ENCODE measurements at regions not wholly inside any gene's neighbourhood (a gene's known extent, or its start where the extent isn't known, plus 50 kb on each side); places are given as distances from the start of the nearest gene placed in this dataset.

DNA sequence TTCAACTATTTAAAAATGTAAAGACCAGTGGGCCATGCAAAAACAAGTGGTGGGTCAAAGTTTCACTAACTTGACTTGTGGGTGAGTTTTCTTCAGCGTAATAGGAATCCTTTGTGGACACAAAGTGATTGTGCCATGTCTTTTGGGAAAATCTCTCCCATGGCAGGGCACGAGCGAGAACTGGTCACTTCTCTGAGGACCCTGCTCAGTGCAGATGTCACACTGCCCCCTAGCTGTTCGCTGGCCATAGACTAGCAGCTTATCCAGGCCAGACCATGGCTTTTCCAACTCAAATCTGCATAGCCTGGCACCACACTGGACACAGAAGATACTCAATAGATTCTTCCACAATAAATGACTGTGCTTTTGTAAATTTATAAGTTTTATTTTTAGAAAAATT lies 306.0 kb upstream of the CCL2 start:
- DNase-seq (ENCODE audit: low read depth, low spot score) = no peak
- no peaks in the 10 kb centered on the region for H3K79me2 ChIP-seq (ENCODE audit: control insufficient read depth, insufficient read depth, low read length)
- no peaks in the 10 kb centered on the region for H3K9me1 ChIP-seq (replicated peaks; ENCODE audit: control insufficient read depth, extremely low read depth, insufficient read depth, low read length)
- TF ChIP-seq, protein P1, sequence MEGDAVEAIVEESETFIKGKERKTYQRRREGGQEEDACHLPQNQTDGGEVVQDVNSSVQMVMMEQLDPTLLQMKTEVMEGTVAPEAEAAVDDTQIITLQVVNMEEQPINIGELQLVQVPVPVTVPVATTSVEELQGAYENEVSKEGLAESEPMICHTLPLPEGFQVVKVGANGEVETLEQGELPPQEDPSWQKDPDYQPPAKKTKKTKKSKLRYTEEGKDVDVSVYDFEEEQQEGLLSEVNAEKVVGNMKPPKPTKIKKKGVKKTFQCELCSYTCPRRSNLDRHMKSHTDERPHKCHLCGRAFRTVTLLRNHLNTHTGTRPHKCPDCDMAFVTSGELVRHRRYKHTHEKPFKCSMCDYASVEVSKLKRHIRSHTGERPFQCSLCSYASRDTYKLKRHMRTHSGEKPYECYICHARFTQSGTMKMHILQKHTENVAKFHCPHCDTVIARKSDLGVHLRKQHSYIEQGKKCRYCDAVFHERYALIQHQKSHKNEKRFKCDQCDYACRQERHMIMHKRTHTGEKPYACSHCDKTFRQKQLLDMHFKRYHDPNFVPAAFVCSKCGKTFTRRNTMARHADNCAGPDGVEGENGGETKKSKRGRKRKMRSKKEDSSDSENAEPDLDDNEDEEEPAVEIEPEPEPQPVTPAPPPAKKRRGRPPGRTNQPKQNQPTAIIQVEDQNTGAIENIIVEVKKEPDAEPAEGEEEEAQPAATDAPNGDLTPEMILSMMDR (IDR thresholded peaks at IDR 0.05; ENCODE audit: extremely low read depth in 1 of 2, insufficient read depth in 1 of 2, low read depth in 1 of 2, low read length in 2 of 2) = peak in 1 of 2 donors; percentile 16
- TF ChIP-seq FOS (IDR thresholded peaks at IDR 0.05; ENCODE audit: borderline replicate concordance, insufficient read depth, low read length) = no peak
- no peaks in the 10 kb centered on the region for H3K27me3 ChIP-seq (ENCODE audit: control insufficient read depth in 2 of 2, insufficient read depth in 2 of 2, low read length in 2 of 2)
- no peak overlapping the region for H3K4me2 ChIP-seq (ENCODE audit: insufficient read depth, low read length)
- no peaks in the 10 kb centered on the region for H3K36me3 ChIP-seq (ENCODE audit: control insufficient read depth in 2 of 2, extremely low read depth in 1 of 2, insufficient read depth in 2 of 2, low read length in 2 of 2)
- no peaks in the 10 kb centered on the region for H3K4me1 ChIP-seq (ENCODE audit: control insufficient read depth, extremely low read depth, insufficient read depth, low read length)
- dilution Hi-C loops (cut with MboI; ENCODE audit: extremely low pct_ligation_motif_present, low sequenced_read_pairs) (no loop called here), intact Hi-C loops (cut with micrococcal nuclease) (no loop called here)
- no TSS peak for BruUV-seq (replicated peaks)
- POLR2A ChIA-PET = no interaction called here
- H2AFZ ChIP-seq (ENCODE audit: low read depth, low read length) = no peak overlapping the region
- H4K20me1 ChIP-seq (replicated peaks; ENCODE audit: control insufficient read depth, extremely low read depth, insufficient read depth, low read length) = no peaks in the 10 kb centered on the region
- H3K4me3 ChIP-seq (replicated peaks in 1 of 3; ENCODE audit: insufficient read depth in 1 of 3, low read depth in 1 of 3, low read length in 3 of 3) = no peak overlapping the region
- CTCF ChIA-PET = no interaction called here
- FAIRE-seq = no peak
- H3K27ac ChIP-seq (ENCODE audit: insufficient read depth, low read depth, low read length) = no peak overlapping the region
- no peaks in the 10 kb centered on the region for H3K9me3 ChIP-seq (replicated peaks; ENCODE audit: control insufficient read depth, insufficient read depth, low read length)
- H3K9ac ChIP-seq (replicated peaks; ENCODE audit: extremely low read depth, insufficient read depth, low read length) = no peak overlapping the region

DNA sequence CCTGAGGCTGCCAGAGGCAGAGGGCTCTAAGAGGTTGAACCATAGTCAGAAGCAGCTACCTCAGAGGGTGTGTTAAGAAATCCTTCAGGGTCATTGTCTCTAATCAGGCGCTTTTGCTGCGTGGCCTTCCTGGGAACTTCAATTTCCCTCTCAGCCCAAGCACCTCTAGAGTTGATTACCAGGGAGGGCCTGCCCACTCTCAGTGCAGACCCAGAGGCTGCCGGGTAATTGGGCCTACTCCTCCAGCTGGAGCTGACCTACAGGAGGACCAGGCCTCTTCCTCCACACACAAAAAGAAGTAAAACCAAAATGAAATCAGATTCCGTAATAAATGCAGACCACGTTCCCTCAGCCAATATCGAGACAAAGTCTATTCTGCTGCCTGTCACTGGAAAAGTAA lies 305.0 kb upstream of the CCL2 start:
- no TSS peak for BruUV-seq (replicated peaks)
- Histone ChIP-seq H3K36me3 (ENCODE audit: control insufficient read depth in 2 of 2, extremely low read depth in 1 of 2, insufficient read depth in 2 of 2, low read length in 2 of 2) (no peaks in the 10 kb centered on the region), H2AFZ (ENCODE audit: low read depth, low read length) (no peak overlapping the region), H3K79me2 (ENCODE audit: control insufficient read depth, insufficient read depth, low read length) (no peaks in the 10 kb centered on the region), H4K20me1 (replicated peaks; ENCODE audit: control insufficient read depth, extremely low read depth, insufficient read depth, low read length) (no peaks in the 10 kb centered on the region), H3K27me3 (ENCODE audit: control insufficient read depth in 2 of 2, insufficient read depth in 2 of 2, low read length in 2 of 2) (no peaks in the 10 kb centered on the region), H3K4me3 (replicated peaks in 1 of 3; ENCODE audit: insufficient read depth in 1 of 3, low read depth in 1 of 3, low read length in 3 of 3) (no peak overlapping the region), H3K4me2 (ENCODE audit: insufficient read depth, low read length) (no peak overlapping the region), H3K9me3 (replicated peaks; ENCODE audit: control insufficient read depth, insufficient read depth, low read length) (no peaks in the 10 kb centered on the region), H3K9me1 (replicated peaks; ENCODE audit: control insufficient read depth, extremely low read depth, insufficient read depth, low read length) (no peaks in the 10 kb centered on the region), H3K4me1 (ENCODE audit: control insufficient read depth, extremely low read depth, insufficient read depth, low read length) (no peaks in the 10 kb centered on the region), H3K27ac (ENCODE audit: insufficient read depth, low read depth, low read length) (no peak overlapping the region), H3K9ac (replicated peaks; ENCODE audit: extremely low read depth, insufficient read depth, low read length) (no peak overlapping the region)
- POLR2A ChIA-PET = no interaction called here
- FAIRE-seq (no peak), DNase-seq (ENCODE audit: low read depth, low spot score) (no peak)
- CTCF ChIA-PET = no interaction called here
- dilution Hi-C loops (cut with MboI; ENCODE audit: extremely low pct_ligation_motif_present, low sequenced_read_pairs) = no loop called here
- intact Hi-C loops (cut with micrococcal nuclease) = no loop called here
- TF ChIP-seq POLR2A (IDR thresholded peaks at IDR 0.05; ENCODE audit: low read depth, low read length) = no peak
- TF ChIP-seq, protein P1 (IDR thresholded peaks at IDR 0.05; ENCODE audit: extremely low read depth in 1 of 2, insufficient read depth in 1 of 2, low read depth in 1 of 2, low read length in 2 of 2) = no peak
- TF ChIP-seq, protein P2, sequence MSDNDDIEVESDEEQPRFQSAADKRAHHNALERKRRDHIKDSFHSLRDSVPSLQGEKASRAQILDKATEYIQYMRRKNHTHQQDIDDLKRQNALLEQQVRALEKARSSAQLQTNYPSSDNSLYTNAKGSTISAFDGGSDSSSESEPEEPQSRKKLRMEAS (IDR thresholded peaks at IDR 0.05; ENCODE audit: insufficient read depth, insufficient read length) = no peak
- TF ChIP-seq JUN (IDR thresholded peaks at IDR 0.05; ENCODE audit: borderline replicate concordance, insufficient read depth, insufficient read length, low read depth) = no peak
- no peak for TF ChIP-seq GATA2 (IDR thresholded peaks at IDR 0.05; ENCODE audit: insufficient read depth, insufficient read length, low read depth, low read length)
- TF ChIP-seq FOS (IDR thresholded peaks at IDR 0.05; ENCODE audit: borderline replicate concordance, insufficient read depth, low read length) = no peak
- TF ChIP-seq MYC (IDR thresholded peaks at IDR 0.05; ENCODE audit: low read depth, low read length) = no peak
- no peak for TF ChIP-seq POLR2AphosphoS5 (IDR thresholded peaks at IDR 0.05; ENCODE audit: insufficient read depth, low read depth, low read length)
- TF ChIP-seq EZH2 (IDR thresholded peaks at IDR 0.05; ENCODE audit: borderline replicate concordance, low read depth, low read length, severe bottlenecking) = no peak

All from endothelial cell of umbilical vein (primary cell).